ENCODE measurements at regions not wholly inside any gene's neighbourhood (a gene's known extent, or its start where the extent isn't known, plus 50 kb on each side); places are given as distances from the start of the nearest gene placed in this dataset.

DNA sequence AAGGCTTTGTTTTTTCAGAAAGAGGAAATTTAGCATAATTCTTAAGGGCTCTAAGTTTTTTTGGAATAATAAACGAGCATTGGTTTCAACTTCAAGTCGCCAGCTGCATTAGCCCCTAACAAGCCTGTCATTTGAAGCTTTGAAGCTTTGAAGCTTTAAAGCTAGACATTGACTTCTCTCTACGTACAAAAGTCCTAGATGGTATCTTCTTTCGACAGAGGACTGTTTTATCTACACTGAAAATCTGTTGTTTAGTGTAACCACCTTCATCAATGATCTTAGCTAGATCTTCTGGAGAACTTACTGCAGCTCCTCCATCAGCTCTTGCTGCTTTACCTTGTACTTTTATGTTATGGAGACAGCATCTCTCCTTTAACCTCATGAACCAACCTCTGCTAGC, 79.6 kb upstream of the TMEM72 start:
- Mint-ChIP-seq H3K27ac (ENCODE audit: unreplicated experiment) (no peak overlapping the region), H3K4me3 (ENCODE audit: unreplicated experiment) (no peak overlapping the region), H3K36me3 (ENCODE audit: low read depth) (no peaks in the 10 kb centered on the region), H3K27me3 (ENCODE audit: low read depth) (no peaks in the 10 kb centered on the region), H3K4me1 (ENCODE audit: low read depth) (peaks cover 30% of the 10 kb centered on the region), H3K9me3 (ENCODE audit: low read depth) (no peaks in the 10 kb centered on the region)
- no peak for DNase-seq (ENCODE audit: low spot score)
- TF ChIP-seq, protein P1, sequence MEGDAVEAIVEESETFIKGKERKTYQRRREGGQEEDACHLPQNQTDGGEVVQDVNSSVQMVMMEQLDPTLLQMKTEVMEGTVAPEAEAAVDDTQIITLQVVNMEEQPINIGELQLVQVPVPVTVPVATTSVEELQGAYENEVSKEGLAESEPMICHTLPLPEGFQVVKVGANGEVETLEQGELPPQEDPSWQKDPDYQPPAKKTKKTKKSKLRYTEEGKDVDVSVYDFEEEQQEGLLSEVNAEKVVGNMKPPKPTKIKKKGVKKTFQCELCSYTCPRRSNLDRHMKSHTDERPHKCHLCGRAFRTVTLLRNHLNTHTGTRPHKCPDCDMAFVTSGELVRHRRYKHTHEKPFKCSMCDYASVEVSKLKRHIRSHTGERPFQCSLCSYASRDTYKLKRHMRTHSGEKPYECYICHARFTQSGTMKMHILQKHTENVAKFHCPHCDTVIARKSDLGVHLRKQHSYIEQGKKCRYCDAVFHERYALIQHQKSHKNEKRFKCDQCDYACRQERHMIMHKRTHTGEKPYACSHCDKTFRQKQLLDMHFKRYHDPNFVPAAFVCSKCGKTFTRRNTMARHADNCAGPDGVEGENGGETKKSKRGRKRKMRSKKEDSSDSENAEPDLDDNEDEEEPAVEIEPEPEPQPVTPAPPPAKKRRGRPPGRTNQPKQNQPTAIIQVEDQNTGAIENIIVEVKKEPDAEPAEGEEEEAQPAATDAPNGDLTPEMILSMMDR (IDR thresholded peaks at IDR 0.05), result no peak

DNA sequence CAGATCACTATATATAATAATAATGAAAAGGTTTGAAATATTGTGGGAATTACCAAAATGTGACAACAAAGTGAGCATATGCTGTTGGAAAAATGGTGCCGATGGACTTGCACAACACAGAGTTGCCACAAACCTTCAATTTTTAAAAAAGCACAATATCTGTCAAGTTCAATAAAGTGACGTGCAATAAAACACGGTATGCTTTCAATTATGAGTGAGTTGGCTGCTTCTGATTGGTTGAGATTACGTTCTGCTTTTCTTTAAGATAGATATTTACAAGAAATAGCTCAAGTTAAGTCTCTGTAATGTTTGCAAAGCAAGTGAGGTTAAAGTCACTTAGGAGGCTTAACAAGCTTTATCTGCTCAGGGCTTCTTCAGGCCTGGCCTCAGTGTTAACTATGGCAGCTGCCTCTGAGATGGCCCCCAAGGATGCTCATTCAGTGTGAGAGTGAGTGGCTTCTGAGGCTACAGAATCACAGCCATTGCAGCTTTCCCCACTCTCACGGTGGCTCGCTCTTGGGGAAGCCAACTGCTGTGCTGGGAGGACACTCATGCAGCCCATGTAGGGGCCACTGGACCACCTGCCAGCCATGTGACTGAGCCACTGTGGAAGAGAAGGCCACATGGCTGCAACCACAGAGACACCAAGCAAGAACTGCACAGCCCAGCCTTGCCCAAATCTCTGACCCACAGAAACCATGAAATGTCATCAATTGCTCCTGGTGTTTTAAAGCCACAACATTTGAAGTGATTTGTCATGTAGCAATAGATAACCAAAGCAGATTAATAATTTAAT, 78.3 kb upstream of the TMEM72 start:
- Mint-ChIP-seq H3K27me3 (ENCODE audit: low read depth) (no peaks in the 10 kb centered on the region), H3K9me3 (ENCODE audit: low read depth) (no peaks in the 10 kb centered on the region), H3K27ac (ENCODE audit: unreplicated experiment) (no peak overlapping the region), H3K4me3 (ENCODE audit: unreplicated experiment) (no peak overlapping the region), H3K4me1 (ENCODE audit: low read depth) (peaks cover 23% of the 10 kb centered on the region), H3K36me3 (ENCODE audit: low read depth) (no peaks in the 10 kb centered on the region)
- DNase-seq (ENCODE audit: low spot score), result no peak
- TF ChIP-seq, protein P1 (IDR thresholded peaks at IDR 0.05), result no peak

DNA sequence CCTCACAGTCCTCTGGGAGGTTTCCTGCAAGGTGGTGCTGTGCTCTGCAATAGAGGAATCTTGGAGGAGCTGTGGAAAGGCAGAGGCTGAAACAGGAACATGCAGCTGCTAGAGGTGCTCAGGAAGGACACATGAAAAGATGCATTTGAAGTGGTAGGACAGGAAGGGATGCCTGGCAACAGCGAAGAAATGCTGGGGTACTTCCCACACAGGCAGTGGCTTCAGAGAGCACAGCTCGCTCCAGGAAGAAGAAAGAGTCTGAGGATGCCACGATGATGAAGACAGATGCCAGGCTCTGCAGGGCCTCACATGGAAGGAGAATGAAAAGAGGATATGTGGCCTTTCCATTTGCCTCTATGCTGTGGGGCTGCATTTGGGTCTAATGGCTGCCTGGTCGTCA, 77.0 kb upstream of the TMEM72 start:
- TF ChIP-seq, protein P1 (IDR thresholded peaks at IDR 0.05), result no peak
- H3K27ac Mint-ChIP-seq (ENCODE audit: unreplicated experiment), result no peak overlapping the region
- no peaks in the 10 kb centered on the region for H3K36me3 Mint-ChIP-seq (ENCODE audit: low read depth)
- DNase-seq (ENCODE audit: low spot score), result no peak
- no peaks in the 10 kb centered on the region for H3K27me3 Mint-ChIP-seq (ENCODE audit: low read depth)
- H3K4me1 Mint-ChIP-seq (ENCODE audit: low read depth), result peaks cover 11% of the 10 kb centered on the region
- H3K9me3 Mint-ChIP-seq (ENCODE audit: low read depth), result no peaks in the 10 kb centered on the region
- no peak overlapping the region for H3K4me3 Mint-ChIP-seq (ENCODE audit: unreplicated experiment)

DNA sequence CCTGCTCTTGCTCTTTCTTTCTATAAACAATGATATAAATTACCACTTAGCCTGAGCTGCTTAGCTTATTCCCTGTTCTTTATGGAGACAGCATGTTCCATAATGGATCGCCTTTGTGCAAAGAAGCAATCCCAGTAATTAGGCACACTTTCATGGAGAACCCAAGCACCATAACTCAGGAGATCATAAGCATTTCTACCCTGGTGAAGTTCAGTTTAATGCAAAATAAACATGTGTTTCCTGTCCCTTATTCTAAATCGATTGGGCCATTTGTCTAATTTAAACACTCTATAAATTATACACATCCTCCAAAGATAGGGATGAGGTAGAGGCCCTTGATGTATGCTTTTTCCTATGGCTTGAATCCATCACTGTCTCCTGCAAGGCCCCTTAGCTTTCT, 75.8 kb upstream of the TMEM72 start:
- Mint-ChIP-seq H3K9me3 (ENCODE audit: low read depth) (no peaks in the 10 kb centered on the region), H3K36me3 (ENCODE audit: low read depth) (no peaks in the 10 kb centered on the region), H3K27me3 (ENCODE audit: low read depth) (no peaks in the 10 kb centered on the region), H3K27ac (ENCODE audit: unreplicated experiment) (no peak overlapping the region), H3K4me1 (ENCODE audit: low read depth) (peaks cover 10% of the 10 kb centered on the region), H3K4me3 (ENCODE audit: unreplicated experiment) (no peak overlapping the region)
- DNase-seq (ENCODE audit: low spot score), result no peak
- TF ChIP-seq, protein P1 (IDR thresholded peaks at IDR 0.05), result no peak

DNA sequence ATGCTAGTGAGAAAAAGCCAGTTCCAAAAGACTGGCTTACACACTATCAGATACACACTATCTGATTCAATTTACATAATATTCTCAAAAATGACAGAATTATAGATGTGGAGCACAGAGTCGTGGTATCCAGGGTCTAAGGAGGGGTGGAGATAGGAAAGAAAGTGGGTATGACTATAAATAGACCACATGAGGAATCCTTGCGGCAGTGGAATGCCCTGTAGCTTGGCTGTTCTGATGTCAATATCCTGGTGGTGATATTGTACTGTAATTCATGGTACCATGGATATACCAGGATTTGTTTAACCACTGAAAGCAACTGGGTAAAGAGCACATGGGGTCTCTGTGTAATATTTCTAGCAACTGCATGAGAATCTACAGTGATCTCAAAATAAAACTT, 67.7 kb upstream of the TMEM72 start:
- peaks cover 10% of the 10 kb centered on the region for H3K4me1 Mint-ChIP-seq (ENCODE audit: low read depth)
- H3K27me3 Mint-ChIP-seq (ENCODE audit: low read depth), result no peaks in the 10 kb centered on the region
- H3K4me3 Mint-ChIP-seq (ENCODE audit: unreplicated experiment), result no peak overlapping the region
- TF ChIP-seq, protein P1 (IDR thresholded peaks at IDR 0.05), result no peak
- H3K27ac Mint-ChIP-seq (ENCODE audit: unreplicated experiment), result no peak overlapping the region
- no peak for DNase-seq (ENCODE audit: low spot score)
- peaks cover 1% of the 10 kb centered on the region for H3K9me3 Mint-ChIP-seq (ENCODE audit: low read depth)
- H3K36me3 Mint-ChIP-seq (ENCODE audit: low read depth), result peaks cover 1% of the 10 kb centered on the region

All from chondrocyte (in vitro differentiated cells).